Upper lobe of right lung (tissue), 1 donor: ENCODE measurements at regions not wholly inside any gene's neighbourhood (a gene's known extent, or its start where the extent isn't known, plus 50 kb on each side); places are given as distances from the start of the nearest gene placed in this dataset.

Experiments used
- ATAC-seq: fragments of 200-7000 bp; cut with Tn5 transposase; one replicate; pipeline ENCODE4 v1.9.1; 2020; ENCODE audit warnings: mild to moderate bottlenecking, moderate library complexity
- DNase-seq: peaks from one replicate; pipeline ENCODE4 v3.0.0-alpha.2; 2020
- H3K27ac ChIP-seq: fragments of 200-600 bp; one replicate; pipeline ENCODE4 v1.8.0; 2022
- H3K27me3 ChIP-seq: fragments of 200-600 bp; one replicate; pipeline ENCODE4 v1.8.0; 2022; ENCODE audit warnings: mild to moderate bottlenecking
- H3K36me3 ChIP-seq: fragments of 200-600 bp; one replicate; pipeline ENCODE4 v1.8.0; 2022
- H3K4me1 ChIP-seq: fragments of 200-600 bp; one replicate; pipeline ENCODE4 v1.8.0; 2022
- H3K4me3 ChIP-seq: fragments of 200-600 bp; one replicate; pipeline ENCODE4 v1.8.0; 2022; ENCODE audit warnings: mild to moderate bottlenecking
- H3K9me3 ChIP-seq: fragments of 200-600 bp; one replicate; pipeline ENCODE4 v1.8.0; 2022
- CTCF ChIP-seq: fragments of 200-600 bp; IDR thresholded peaks from one replicate; pipeline ENCODE4 v1.8.0; 2022; ENCODE audit warnings: antibody characterized with exemption
- intact Hi-C: fragments of 100-400 bp; cut with DNase I; formaldehyde crosslinking; loops from one replicate; pipeline ENCODE4 v1.11.0; 2022
- donor health status: DM: no; HTN: yes; CAD: no; lungs with severe emphysema.

- DNase-seq (no peak), ATAC-seq (no peak)
- no peaks in the 10 kb centered on the region for H3K4me1 ChIP-seq
- TF ChIP-seq CTCF = no peak
- no peaks in the 10 kb centered on the region for H3K27me3 ChIP-seq
- intact Hi-C loops = no loop called here
- H3K9me3 ChIP-seq = no peaks in the 10 kb centered on the region
- H3K36me3 ChIP-seq = no peaks in the 10 kb centered on the region
- H3K27ac ChIP-seq = no peak overlapping the region
- no peak overlapping the region for H3K4me3 ChIP-seq
Observed at GRCh38 chr3:22349215-22349851, 598.3 kb upstream of the ZNF385D start.

- intact Hi-C loops = no loop called here
- Histone ChIP-seq H3K27ac (no peak overlapping the region), H3K27me3 (no peaks in the 10 kb centered on the region), H3K4me3 (no peak overlapping the region), H3K9me3 (no peaks in the 10 kb centered on the region), H3K36me3 (no peaks in the 10 kb centered on the region), H3K4me1 (no peaks in the 10 kb centered on the region)
- TF ChIP-seq CTCF = no peak
- ATAC-seq (no peak), DNase-seq (no peak)
Observed at GRCh38 chr3:22351806-22352205, 600.8 kb upstream of the ZNF385D start.

- Histone ChIP-seq H3K4me3 (no peak overlapping the region), H3K9me3 (no peaks in the 10 kb centered on the region), H3K4me1 (no peaks in the 10 kb centered on the region), H3K27ac (no peak overlapping the region), H3K27me3 (no peaks in the 10 kb centered on the region), H3K36me3 (no peaks in the 10 kb centered on the region)
- intact Hi-C loops = no loop called here
- no peak for TF ChIP-seq CTCF
- DNase-seq (no peak), ATAC-seq (no peak)
Observed at GRCh38 chr3:22353126-22353525, 602.1 kb upstream of the ZNF385D start.

GRCh38 chr3:22358334-22358733 is 607.3 kb upstream of the ZNF385D start:
- no peaks in the 10 kb centered on the region for H3K27me3 ChIP-seq
- DNase-seq (no peak), ATAC-seq (no peak)
- no peaks in the 10 kb centered on the region for H3K9me3 ChIP-seq
- intact Hi-C loops = no loop called here
- no peak overlapping the region for H3K4me3 ChIP-seq
- no peak overlapping the region for H3K27ac ChIP-seq
- no peaks in the 10 kb centered on the region for H3K36me3 ChIP-seq
- TF ChIP-seq CTCF = no peak
- H3K4me1 ChIP-seq = no peaks in the 10 kb centered on the region

GRCh38 chr3:22360164-22360563 is 609.2 kb upstream of the ZNF385D start:
- no peak for TF ChIP-seq CTCF

GRCh38 chr3:22360970-22361369 is 610.0 kb upstream of the ZNF385D start:
- intact Hi-C loops = no loop called here
- no peak for TF ChIP-seq CTCF
- no peaks in the 10 kb centered on the region for H3K4me1 ChIP-seq
- no peaks in the 10 kb centered on the region for H3K36me3 ChIP-seq
- H3K9me3 ChIP-seq = no peaks in the 10 kb centered on the region
- no peak overlapping the region for H3K27ac ChIP-seq
- no peak for DNase-seq
- no peak for ATAC-seq
- H3K27me3 ChIP-seq = no peaks in the 10 kb centered on the region
- no peak overlapping the region for H3K4me3 ChIP-seq

More at GRCh38 chr3:22360164-22360563, 609.2 kb upstream of the ZNF385D start:
- H3K27me3 ChIP-seq = no peaks in the 10 kb centered on the region
- H3K27ac ChIP-seq = no peak overlapping the region
- no peaks in the 10 kb centered on the region for H3K4me1 ChIP-seq
- no peaks in the 10 kb centered on the region for H3K9me3 ChIP-seq
- intact Hi-C loops = no loop called here
- ATAC-seq (no peak), DNase-seq (no peak)
- H3K36me3 ChIP-seq = no peaks in the 10 kb centered on the region
- no peak overlapping the region for H3K4me3 ChIP-seq
